NOMO-1 (cell line): ENCODE measurements at regions not wholly inside any gene's neighbourhood (a gene's known extent, or its start where the extent isn't known, plus 50 kb on each side); places are given as distances from the start of the nearest gene placed in this dataset.

Source experiments
- DNase-seq, 2 experiments: peaks; one replicate each; lab custom pipeline; 2025; ENCODE audit not compliant: unreplicated experiment in 2 of 2; lab: John Stamatoyannopoulos, UW

DNA sequence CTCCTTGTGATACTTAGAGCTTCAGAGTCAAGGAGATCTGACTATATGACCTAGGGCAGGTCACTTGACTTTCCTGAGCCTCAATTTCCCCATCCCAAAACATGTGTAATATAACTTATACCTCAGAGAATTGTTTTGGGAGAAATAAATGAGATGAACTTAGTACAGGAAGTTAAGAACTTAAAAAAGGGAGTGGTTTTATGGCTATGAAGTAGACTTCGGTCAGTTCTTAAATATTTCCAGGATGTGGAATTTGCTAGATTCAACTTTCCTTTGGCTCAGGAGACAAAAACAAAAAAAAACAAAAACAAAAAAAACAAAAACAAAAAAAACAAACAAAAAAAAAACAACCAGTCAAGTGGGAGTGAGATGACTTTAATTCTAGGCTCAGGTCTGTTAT, 116.7 kb downstream of the EDEM1 start:
- no peak for DNase-seq

GRCh38 chr3:5304789-5305683, 117.5 kb downstream of the EDEM1 start:
- DNase-seq: peak; percentile 58 to 61

DNA sequence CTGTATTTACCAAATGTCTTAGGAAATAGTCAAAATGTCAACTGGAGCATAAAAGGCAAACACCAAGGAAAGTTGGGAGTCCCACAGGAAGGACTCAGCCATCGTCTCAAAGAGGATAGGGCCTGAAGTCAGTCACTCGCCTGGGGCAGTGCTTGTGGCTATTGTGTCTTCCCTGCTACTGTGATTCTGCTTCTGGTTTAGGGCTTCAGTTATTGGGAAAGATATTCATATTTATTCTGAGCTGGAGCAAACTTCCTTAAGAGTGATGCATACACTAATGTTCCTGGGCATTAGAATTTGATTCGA, 118.1 kb downstream of the EDEM1 start:
- DNase-seq: no peak

DNA sequence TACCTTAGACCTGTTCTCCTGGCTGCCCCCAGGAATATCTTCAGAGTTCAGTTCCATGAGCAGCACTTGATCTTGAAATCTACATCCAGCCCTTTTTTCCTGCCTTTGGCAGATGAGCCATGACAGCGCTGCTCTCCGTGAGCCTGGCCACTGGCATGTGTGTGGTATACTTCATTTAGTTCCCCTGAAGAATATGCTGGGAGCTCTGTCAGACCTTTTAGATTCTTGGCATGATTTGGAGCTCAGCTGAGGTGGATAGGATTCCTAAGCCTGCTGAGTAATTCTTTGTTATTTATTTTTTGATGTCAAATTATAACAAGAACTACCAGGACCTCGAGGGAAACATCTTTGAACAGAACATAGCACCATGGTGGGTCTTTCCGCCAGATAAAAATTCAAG, 121.7 kb downstream of the EDEM1 start:
- no peak for DNase-seq

DNA sequence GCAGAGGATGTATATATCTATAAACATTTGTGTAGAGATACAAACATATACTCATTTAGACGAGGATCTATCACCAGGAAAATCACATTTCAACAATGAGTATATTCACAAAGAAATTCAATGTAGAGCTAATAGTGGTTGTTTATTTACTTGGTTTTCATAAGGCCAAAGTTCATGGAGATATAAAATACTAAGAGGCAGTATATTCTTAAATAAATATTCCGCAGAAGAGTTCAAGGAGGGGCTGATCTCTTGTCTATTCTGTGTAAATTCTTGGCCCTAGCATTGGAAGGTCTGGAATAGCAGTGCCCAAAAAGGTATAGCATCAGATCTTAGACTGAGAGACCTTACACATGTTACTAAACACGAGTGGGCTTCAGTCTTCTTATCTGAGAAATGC, 122.1 kb downstream of the EDEM1 start:
- no peak for DNase-seq

- DNase-seq: no peak
Measured at GRCh38 chr3:5310509-5310908, 123.0 kb downstream of the EDEM1 start.

DNA sequence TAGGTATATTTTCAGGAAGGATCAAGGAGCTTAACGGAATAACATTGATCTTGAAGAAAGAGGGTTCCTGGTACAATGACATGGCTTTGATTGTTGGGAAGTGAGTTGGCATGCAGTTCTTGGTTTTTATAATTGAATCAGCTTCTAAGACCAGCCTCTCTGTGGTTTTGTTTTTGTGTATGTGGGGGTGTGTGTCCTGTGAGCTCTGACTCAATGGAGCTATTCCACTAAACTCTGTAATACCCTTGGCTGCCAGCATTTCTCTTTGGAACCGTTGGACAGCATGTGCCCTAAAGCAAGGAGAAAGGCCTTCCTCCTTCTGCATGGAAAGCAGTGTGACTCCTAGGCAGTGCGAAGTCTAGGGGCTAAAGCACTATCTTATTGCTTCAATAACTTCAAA, 124.8 kb downstream of the EDEM1 start:
- no peak for DNase-seq

DNA sequence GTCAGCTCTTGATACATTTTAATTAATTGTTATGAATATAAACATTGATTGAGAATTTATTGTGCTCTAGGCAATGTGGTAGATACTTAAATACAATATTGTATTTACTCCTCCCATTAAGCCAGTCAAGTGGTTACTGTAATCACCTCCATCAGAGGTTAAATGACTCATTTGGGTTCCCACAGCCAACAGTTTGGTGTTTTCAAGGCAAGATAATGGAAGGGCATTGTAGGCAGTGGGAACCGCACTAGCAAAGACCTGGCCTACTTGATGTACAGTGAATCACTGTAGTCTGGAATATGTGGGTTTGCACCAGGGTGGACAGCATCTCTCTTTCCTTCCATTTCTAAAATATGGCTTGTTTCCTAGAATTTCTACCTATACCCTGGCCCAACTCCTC, 127.4 kb downstream of the EDEM1 start:
- no peak for DNase-seq

GRCh38 chr3:5317557-5317956, 130.1 kb downstream of the EDEM1 start:
- peak; percentile 35 to 63 for DNase-seq

GRCh38 chr3:5319454-5319853, 131.9 kb downstream of the EDEM1 start:
- no peak for DNase-seq

GRCh38 chr3:5321666-5322340, 134.3 kb downstream of the EDEM1 start:
- no peak for DNase-seq

- DNase-seq: no peak
Measured at GRCh38 chr3:5324780-5325179, 137.3 kb downstream of the EDEM1 start.

DNA sequence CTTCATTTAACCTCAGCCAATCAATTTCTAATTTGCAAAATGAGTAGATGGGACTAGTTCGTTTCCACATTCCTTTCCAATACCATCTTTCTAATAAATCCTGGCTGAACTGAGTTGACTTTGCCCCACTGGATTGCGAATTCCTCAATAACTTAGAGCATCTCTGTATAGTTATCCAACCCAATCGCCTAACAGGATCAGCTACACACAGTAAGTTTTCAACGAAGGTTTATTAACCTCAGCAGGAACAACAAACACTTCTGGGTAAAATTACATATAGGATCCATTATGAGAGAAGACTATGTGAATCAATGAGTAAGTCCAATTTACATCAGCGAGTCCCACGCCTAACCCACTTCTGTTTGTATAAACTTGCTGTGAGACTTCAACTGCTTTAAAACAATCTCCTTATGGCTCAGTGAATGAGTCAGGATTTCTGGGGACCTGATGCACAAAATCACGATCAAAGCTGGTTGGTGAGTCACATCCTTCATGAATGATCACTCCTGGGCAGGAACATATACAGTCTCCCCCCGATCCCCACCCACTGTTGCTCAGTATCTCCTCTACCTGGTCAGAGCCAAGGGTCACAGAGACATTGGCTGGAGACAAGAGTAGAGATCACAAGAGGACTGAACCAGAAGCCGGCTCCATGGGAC, 142.8 kb downstream of the EDEM1 start:
- no peak for DNase-seq

GRCh38 chr3:5331567-5332269, 144.2 kb downstream of the EDEM1 start:
- DNase-seq: no peak

GRCh38 chr3:5332270-5332956, 144.9 kb downstream of the EDEM1 start:
- DNase-seq: peak; percentile 39 to 72

DNA sequence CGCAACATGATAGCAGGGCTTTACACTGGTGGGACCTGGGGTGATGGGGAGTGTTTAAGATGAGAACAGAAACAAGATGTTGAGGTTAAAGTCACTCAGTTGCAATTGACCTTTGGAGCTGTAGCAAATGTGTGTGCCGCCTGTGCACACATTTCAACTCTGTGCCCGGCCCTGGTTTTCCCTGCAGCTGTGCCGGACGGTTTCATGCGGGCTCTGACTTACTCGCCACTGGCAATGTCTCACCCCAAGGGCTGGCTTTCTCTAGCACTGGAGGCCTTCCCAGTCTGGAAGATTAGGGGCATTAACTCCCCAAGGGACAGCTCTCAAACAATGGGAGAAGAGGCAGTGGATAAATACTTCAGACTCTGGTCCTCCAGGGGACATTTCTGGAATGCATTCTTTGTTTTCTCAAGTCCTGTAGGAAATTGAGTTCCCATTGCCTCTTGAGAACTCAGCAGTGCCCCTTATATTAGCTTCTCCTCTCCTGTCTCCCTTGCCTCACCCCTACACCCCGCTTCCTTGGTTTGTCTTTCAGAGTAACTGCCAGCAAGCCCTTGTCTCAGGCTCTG, 152.5 kb downstream of the EDEM1 start:
- DNase-seq: no peak

DNA sequence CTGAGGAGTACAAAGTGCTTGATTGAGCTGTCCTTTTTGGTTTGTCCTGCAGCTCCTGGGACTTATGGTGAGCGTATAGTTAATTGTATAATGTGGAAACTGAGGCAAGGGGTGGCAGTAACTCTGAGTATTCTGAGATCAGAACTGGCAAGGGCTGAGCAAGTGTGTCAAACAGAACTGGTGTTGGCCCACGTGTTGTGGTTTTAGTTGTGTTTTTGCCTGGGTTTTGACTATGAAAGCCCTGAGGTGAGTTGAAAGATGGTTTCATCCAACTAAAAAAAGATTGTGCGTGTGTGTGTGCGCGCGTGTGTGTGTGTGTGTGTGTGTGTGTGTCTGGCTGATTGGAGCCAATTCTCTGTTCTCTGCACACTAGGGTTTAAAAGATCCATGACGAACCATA, 154.1 kb downstream of the EDEM1 start:
- DNase-seq: no peak

GRCh38 chr3:5343459-5343858, 156.0 kb downstream of the EDEM1 start:
- peak; percentile 14 to 62 for DNase-seq

DNA sequence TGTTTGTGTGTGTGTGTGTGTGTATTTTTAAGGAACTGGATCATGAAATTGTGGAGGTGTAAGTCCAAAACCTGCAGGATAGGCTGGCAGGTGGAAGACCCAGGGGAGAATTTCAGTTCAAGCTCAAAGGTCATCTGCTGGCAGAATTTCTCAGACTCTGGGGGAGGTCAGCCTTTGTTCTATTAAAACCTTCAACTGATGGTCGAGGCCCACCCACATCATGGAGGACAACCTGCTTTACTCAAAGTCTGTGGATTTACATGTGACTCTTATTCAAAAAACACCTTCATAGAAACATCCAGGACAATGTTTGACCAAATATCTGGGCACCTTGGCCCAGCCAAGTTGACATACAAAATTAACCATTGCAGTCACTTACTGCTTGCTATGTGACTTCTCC, 157.2 kb downstream of the EDEM1 start:
- no peak for DNase-seq

- no peak for DNase-seq
Measured at GRCh38 chr3:5347486-5347885, 160.0 kb downstream of the EDEM1 start.
